ENCODE measurements at regions not wholly inside any gene's neighbourhood (a gene's known extent, or its start where the extent isn't known, plus 50 kb on each side); places are given as distances from the start of the nearest gene placed in this dataset.
"Not testable (repeated sequence)": the region's sequence is repeated elsewhere in the genome, so short reads cannot be mapped to it uniquely, and the experiment has no call there.

- FAIRE-seq, result no peak
- no peak for DNase-seq (ENCODE audit: extremely low spot score, insufficient read length, low read depth)
Observed at GRCh38 chr12:59517522-59517921, 78.3 kb upstream of the SLC16A7 start.

GRCh38 chr12:59500915-59501314 is 94.9 kb upstream of the SLC16A7 start:
- FAIRE-seq, result no peak
- no peak for DNase-seq (ENCODE audit: extremely low spot score, insufficient read length, low read depth)

- no peak for FAIRE-seq
- no peak for DNase-seq (ENCODE audit: extremely low spot score, insufficient read length, low read depth)
Observed at GRCh38 chr12:59500335-59500734, 95.5 kb upstream of the SLC16A7 start.

GRCh38 chr12:59499774-59500173 is 96.1 kb upstream of the SLC16A7 start:
- DNase-seq (ENCODE audit: extremely low spot score, insufficient read length, low read depth) (no peak), FAIRE-seq (no peak)

GRCh38 chr12:59494617-59495016 is 101.2 kb upstream of the SLC16A7 start:
- FAIRE-seq (no peak), DNase-seq (ENCODE audit: extremely low spot score, insufficient read length, low read depth) (no peak)

GRCh38 chr12:59491877-59492276 is 104.0 kb upstream of the SLC16A7 start:
- no peak for FAIRE-seq
- no peak for DNase-seq (ENCODE audit: extremely low spot score, insufficient read length, low read depth)

- no peak for DNase-seq (ENCODE audit: extremely low spot score, insufficient read length, low read depth)
Observed at GRCh38 chr12:59486827-59487226, 109.0 kb upstream of the SLC16A7 start.

GRCh38 chr12:59484575-59484974 is 111.3 kb upstream of the SLC16A7 start:
- FAIRE-seq, result no peak
- DNase-seq (ENCODE audit: extremely low spot score, insufficient read length, low read depth), result no peak

More at GRCh38 chr12:59486827-59487226, 109.0 kb upstream of the SLC16A7 start:
- no peak for FAIRE-seq

- FAIRE-seq; DNase-seq (ENCODE audit: extremely low spot score, insufficient read length, low read depth): not testable (repeated sequence)
Observed at GRCh38 chr12:59474236-59474635, 121.6 kb upstream of the SLC16A7 start.

GRCh38 chr12:59472273-59472672 is 123.6 kb upstream of the SLC16A7 start:
- DNase-seq (ENCODE audit: extremely low spot score, insufficient read length, low read depth), result no peak
- FAIRE-seq, result no peak

- DNase-seq (ENCODE audit: extremely low spot score, insufficient read length, low read depth) (no peak), FAIRE-seq (no peak)
Observed at GRCh38 chr12:59459966-59460660, 135.7 kb upstream of the SLC16A7 start.

- FAIRE-seq (no peak), DNase-seq (ENCODE audit: extremely low spot score, insufficient read length, low read depth) (no peak)
Observed at GRCh38 chr12:59453475-59453874, 142.4 kb upstream of the SLC16A7 start.

GRCh38 chr12:59452746-59453145 is 143.1 kb upstream of the SLC16A7 start:
- DNase-seq (ENCODE audit: extremely low spot score, insufficient read length, low read depth) (no peak), FAIRE-seq (no peak)

GRCh38 chr12:59452259-59452658 is 143.6 kb upstream of the SLC16A7 start:
- no peak for FAIRE-seq
- no peak for DNase-seq (ENCODE audit: extremely low spot score, insufficient read length, low read depth)

GRCh38 chr12:59446116-59446515 is 149.7 kb upstream of the SLC16A7 start:
- FAIRE-seq, result no peak
- DNase-seq (ENCODE audit: extremely low spot score, insufficient read length, low read depth), result no peak

- DNase-seq (ENCODE audit: extremely low spot score, insufficient read length, low read depth), result no peak
- no peak for FAIRE-seq
Observed at GRCh38 chr12:59444932-59445331, 150.9 kb upstream of the SLC16A7 start.

- DNase-seq (ENCODE audit: extremely low spot score, insufficient read length, low read depth), result no peak
- FAIRE-seq, result no peak
Observed at GRCh38 chr12:59432057-59432456, 163.8 kb upstream of the SLC16A7 start.

GRCh38 chr12:59431266-59431665 is 164.6 kb upstream of the SLC16A7 start:
- no peak for FAIRE-seq
- DNase-seq (ENCODE audit: extremely low spot score, insufficient read length, low read depth), result no peak

- DNase-seq (ENCODE audit: extremely low spot score, insufficient read length, low read depth) (no peak), FAIRE-seq (no peak)
Observed at GRCh38 chr12:59429766-59430165, 166.1 kb upstream of the SLC16A7 start.

GRCh38 chr12:59425798-59426197 is 170.0 kb upstream of the SLC16A7 start:
- DNase-seq (ENCODE audit: extremely low spot score, insufficient read length, low read depth) (no peak), FAIRE-seq (no peak)

- DNase-seq (ENCODE audit: extremely low spot score, insufficient read length, low read depth); FAIRE-seq: not testable (repeated sequence)
Observed at GRCh38 chr12:59424666-59425065, 171.2 kb upstream of the SLC16A7 start.

- DNase-seq (ENCODE audit: extremely low spot score, insufficient read length, low read depth), result no peak
- no peak for FAIRE-seq
Observed at GRCh38 chr12:59414051-59414450, 181.8 kb upstream of the SLC16A7 start.

Measured in GM18507 (cell line).